ENCODE measurements at regions not wholly inside any gene's neighbourhood (a gene's known extent, or its start where the extent isn't known, plus 50 kb on each side); places are given as distances from the start of the nearest gene placed in this dataset.
"Not testable (repeated sequence)": the region's sequence is repeated elsewhere in the genome, so short reads cannot be mapped to it uniquely, and the experiment has no call there.

- DNase-seq = no peak
Observed at GRCh38 chr1:189152685-189153084, 1325.0 kb downstream of the BRINP3 start.

DNA sequence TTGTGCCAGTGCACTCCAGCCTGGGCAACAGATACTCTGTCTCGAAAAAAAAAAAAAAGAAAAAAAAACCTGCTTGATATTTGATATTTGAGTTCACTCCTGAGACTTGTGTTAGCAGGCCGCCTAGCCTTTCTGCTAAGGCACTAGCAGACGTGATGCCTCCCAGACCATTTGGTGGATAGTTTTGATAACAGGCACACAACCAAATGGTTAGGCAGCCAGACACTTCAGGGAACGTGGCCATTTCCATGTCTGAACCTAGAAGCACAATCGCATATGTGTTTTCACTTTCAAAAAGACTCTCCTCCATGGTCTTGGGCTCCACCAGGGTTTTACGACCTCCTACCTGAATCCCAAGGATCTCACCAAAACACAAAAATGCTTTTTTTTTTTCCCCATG lies 1319.5 kb downstream of the BRINP3 start:
- no peak for DNase-seq

GRCh38 chr1:189175889-189176288 lies 1301.8 kb downstream of the BRINP3 start:
- no peak for DNase-seq

DNA sequence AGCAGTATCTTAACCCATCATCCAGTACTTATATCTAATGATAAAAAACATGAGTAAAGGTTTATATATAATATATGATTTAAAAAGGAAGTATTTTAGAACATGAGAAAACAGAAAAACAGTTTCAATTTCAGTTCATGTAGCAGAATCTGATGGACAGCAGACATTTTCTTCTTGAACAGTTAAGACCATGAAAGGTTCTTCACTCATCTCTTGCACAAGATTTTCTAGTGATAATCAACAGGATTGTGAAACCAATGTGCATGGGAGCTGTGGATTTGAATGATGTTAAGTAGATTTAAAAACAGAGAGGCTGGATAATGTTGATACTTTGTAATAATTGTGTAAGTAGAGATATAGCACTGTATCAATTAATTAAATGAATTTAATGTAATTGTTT lies 1297.6 kb downstream of the BRINP3 start:
- no peak for DNase-seq

DNA sequence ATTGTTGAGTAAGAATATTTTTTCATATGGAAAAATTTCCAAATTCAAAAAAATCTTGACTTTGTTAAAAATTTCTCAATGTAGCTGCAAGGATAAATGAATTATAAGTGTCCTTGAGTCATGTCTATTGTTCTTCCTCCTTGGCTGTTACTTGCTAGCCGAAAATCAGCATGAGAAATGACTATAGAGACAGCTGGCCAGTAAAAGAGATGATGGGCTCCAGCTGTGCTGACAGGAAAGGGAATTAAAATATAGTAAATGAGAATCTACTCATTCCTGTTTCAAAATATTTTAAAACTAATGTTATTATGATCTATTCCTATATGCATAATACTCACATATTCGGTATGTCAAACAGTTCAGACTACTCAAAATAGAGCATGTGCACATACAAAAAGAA lies 1292.6 kb downstream of the BRINP3 start:
- no peak for DNase-seq

DNA sequence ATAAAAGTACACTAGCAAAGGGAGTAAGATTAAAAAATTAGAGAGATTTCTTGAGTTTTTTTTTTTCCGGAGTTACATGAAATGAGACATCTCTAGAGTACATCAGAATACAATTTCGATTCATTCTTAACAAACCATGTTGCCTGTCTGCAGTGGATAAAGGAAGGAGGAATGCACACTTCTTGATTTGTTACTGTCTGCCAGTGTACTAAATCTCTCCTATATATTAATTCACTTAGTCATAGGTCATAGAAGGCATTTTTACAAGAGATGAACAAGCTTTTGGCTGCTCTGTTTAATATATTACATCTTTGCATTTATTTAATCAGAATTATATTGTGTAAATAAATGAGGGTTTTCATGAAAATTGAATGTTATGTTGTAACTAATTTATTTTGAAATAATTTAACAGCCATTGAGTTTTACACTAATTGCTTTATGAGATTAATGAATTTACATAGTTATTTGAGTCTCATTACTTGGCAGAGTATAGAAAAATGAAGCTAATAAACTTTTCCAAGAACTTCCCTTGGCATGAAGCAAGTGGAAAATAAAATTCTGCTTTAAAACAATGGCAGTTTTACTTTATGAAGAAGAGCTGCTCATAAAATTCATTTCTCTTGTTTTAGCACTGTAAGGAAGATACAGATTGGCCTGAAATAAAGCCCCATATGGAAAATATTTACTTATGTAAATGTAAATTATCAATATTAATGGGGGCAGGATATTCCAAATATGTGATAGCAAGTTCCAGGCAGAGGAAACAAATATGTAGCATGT lies 1284.7 kb downstream of the BRINP3 start:
- no peak for DNase-seq

- DNase-seq = no peak
Observed at GRCh38 chr1:189205863-189206262, 1271.8 kb downstream of the BRINP3 start.

GRCh38 chr1:189206617-189207016 lies 1271.0 kb downstream of the BRINP3 start:
- no peak for DNase-seq

DNA sequence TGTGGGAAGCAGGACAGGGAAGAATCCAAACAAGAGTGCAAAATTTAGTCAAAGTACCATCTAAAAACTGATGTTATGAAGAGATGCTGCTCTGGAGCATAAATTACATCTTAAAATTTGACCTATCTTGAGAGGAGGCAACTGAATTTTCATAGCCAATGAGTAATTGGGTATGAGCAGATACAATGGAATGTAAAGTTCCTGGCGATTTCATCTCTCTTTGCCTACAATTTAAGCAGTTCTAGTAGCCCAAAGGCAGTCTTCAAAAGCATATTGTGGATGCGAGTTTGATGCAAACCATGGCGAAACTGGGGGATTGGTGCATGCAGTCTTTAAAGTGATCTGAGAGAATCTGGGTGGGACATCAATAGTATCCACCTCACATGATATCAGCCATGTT lies 1265.9 kb downstream of the BRINP3 start:
- no peak for DNase-seq

DNA sequence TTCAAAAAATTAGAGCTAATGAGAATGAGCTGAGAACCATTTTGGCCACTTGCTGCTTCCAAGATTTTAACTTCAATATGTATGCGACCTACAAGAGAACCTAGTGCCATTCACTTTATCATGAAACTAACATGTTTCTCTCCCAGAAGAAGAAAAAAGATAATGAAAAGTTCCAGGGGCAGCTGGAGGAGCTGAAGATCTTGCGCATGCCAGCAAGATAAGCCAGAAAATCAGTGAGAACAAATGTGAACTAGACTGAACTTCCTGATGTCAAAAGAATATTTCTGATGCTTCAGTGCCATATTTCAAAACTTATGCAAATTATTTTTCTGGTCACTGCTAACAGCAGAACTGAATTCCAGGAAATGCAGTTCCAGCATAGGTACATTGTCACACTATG lies 1265.1 kb downstream of the BRINP3 start:
- DNase-seq = no peak

DNA sequence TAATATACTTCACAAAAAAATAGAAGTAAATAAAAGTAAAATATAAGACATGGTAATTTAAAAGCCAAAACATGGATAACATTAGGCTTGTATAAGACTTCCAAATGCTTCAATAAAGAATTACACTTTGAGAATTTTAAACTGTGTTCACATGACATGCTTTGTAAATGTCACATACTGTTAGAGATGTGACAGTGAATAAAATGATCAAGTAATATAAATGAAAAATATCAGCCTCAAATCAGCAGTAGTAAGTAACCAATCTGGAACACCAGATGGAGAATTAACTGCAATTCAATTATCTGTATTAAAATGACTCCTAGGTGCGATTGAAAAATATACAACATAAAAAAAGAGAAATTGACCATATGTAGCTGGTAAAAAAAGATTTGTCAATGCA lies 1260.8 kb downstream of the BRINP3 start:
- no peak for DNase-seq

- DNase-seq = no peak
Observed at GRCh38 chr1:189217646-189218045, 1260.0 kb downstream of the BRINP3 start.

DNA sequence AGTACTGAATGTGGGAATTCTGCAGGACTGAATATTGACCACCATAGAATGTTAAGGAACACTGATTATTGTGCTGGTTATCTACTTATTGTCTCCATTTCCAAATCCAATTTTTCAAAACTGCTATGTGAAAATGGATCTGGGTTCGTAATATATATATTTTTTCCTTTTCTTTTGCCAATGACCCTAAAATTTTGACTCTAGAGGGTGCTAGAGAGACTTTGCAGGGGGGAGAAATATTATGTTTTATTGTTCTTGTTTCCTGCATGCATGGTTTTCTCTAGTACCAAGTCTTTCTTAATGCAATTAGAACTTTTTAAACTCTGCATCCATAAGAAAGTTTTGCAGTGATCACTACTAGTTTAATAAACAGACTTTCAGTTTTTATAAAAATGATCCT lies 1256.9 kb downstream of the BRINP3 start:
- DNase-seq = no peak

GRCh38 chr1:189225794-189226145 lies 1251.9 kb downstream of the BRINP3 start:
- DNase-seq = not testable (repeated sequence)

DNA sequence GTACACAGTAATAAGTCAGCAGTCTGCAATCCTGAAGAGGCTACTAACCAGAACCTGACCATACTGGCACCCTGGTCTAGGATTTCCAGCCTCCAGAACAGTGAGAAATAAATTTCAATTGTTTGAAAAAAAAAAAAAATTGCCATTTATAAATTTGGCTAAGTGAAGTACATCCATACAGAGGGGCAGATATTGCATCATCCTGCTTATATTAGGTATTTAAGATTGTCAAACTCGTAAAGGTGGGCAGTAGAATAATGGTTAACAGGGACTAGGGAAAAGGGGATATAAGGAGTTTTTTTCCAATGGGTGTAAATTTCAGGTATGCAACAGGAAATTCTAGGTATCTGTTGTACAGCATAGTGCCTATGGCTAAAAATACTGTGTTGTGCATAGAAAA lies 1250.9 kb downstream of the BRINP3 start:
- DNase-seq = no peak

- no peak for DNase-seq
Observed at GRCh38 chr1:189237008-189237407, 1240.7 kb downstream of the BRINP3 start.

GRCh38 chr1:189253601-189254350 lies 1223.9 kb downstream of the BRINP3 start:
- no peak for DNase-seq

GRCh38 chr1:189261128-189261527 lies 1216.5 kb downstream of the BRINP3 start:
- not testable (repeated sequence) for DNase-seq

- no peak for DNase-seq
Observed at GRCh38 chr1:189269011-189269410, 1208.7 kb downstream of the BRINP3 start.

DNA sequence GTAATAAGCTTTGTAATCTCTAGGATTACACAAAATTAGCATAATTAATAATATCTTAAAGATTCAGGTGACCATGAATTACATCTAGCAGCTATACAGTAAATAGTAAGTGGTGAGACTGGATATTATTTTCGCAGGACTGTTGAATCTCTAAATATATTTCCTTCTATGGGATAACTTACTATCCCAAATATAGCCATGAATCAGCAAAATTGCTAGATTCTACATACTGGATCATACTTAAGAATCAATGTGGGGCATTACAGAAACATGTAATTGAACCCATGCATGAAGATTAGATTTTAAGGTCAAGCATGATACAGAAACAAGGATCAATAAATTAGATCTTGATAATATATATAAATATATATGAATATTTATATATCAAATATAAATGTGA lies 1203.4 kb downstream of the BRINP3 start:
- no peak for DNase-seq

- DNase-seq = no peak
Observed at GRCh38 chr1:189275796-189276195, 1201.9 kb downstream of the BRINP3 start.

DNA sequence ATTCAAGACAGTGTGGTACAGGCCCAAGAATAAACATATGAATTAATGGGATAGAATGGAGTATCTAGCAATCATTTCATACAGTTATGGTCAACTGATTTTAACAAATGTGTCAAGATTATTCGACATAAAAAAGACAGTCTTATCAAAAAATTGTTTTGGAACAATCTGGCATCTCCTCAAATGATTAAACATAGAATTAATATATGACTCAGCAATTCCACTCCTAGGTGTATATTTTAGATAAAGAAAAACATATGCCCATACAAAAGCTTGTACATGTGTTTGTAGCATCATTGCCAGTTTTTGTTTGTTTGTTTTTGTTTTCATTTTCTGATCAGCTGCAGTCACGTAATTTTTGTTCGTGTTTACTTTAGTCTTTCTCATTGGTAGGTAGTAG lies 1188.3 kb downstream of the BRINP3 start:
- no peak for DNase-seq

DNA sequence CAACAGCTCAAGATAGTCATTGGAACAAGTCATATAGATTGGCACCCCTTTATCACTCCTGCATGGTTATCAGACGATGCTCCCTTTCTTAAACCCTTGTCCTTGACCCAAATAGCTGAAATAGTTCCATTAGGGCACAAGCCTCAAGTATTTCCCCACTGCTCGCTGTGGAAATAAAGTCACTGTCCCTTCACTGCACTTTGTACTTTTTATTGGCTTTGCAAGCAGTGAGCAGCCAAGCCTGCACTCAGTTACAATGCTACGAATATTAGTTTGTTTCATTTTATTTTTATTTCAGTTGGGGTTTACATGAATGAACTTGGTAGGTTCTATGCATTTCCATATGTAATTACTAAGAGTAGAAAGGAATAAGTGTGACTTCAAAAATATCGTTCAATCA lies 1176.4 kb downstream of the BRINP3 start:
- DNase-seq = no peak

DNA sequence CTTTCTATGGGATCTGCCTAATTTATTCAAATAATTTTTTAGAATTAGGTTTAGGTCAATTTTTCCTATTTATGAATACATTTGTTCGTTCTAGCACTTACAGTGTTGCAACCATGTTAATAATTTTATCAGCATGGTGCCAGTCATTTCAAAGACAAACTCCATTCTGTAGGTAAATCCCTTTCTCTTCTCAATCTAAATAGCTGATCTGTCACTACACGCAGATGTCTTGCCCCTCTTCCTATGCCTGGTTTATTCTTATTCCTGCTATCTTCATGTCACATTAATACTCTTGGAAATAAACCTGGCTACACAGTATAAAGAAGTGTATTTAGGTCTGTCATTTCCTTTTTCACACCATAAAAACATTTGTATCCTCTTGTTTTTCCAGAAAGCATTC lies 1172.4 kb downstream of the BRINP3 start:
- DNase-seq = no peak

DNA sequence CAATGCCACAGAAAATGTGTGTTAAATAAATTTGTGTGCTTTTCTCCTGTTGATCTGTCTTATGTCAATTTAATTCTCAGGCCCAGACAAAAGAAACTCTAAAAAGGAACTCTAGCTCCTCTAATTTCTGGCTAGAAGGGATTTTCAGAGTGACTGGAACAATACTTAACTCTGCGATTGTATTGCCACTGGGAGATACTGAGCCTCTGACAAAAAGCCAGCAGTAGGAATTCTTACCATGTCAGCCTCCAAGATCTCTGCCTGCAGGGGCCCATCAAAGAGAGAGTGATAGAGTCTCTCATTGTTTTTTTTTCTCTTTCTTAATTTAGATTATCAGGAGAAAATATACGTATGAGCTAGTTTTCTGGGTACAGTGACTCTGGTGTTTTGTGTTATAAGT lies 1165.7 kb downstream of the BRINP3 start:
- no peak for DNase-seq
